GM18498 (cell line): ENCODE measurements at regions not wholly inside any gene's neighbourhood (a gene's known extent, or its start where the extent isn't known, plus 50 kb on each side); places are given as distances from the start of the nearest gene placed in this dataset.
A peak's percentile ranks its signal among the peaks of the same experiment; 100 is the strongest.
"Not testable (repeated sequence)": the region's sequence is repeated elsewhere in the genome, so short reads cannot be mapped to it uniquely, and the experiment has no call there.

Source experiments
- ATAC-seq: cut with Tn5 transposase; IDR thresholded peaks from one replicate; pipeline ENCODE4 v1.9.1; 2021; ENCODE audit warnings: mild to moderate bottlenecking, moderate library complexity; ENCODE audit not compliant: unreplicated experiment

DNA sequence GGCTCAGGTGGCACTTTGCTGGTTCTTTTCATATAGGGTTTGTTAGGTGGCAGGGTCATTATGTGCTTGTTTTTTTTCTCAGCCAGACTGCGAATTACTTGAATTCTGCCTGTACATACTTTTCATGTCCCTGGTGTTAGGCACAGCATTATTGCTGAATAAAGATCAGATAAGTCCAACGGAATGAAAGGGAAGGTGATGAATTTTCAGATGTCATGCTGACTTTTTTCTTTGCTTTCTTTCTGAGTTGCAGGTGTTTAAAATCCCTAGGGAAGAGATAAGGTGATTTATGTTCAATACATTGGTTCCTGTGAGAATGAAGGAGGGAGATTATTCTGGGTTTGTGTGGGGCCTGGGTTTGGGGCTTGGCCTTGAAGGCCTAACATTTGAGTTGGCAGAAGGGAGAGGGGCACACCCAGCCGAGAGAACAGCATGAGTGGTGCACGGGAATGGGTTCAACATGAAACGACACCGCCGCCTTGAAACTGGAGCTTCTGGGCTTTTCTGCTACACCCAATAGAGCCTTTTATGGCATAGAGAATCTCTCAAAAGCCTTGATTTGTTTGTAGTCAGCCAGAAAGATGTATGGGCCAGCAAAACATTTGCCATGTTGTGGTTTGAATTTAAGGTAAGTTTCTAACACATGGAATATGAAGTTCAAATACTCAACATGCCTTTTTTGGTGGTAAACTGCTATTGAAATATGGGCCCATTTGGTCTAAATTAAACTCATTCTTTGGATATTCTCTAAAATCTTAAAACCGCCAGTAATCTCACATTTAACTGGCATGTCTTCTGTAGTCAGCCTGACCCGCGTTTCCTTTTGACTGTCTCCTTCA is 477.0 kb downstream of the PCNX1 start:
- ATAC-seq: no peak

GRCh38 chr14:71387753-71388152 is 480.5 kb downstream of the PCNX1 start:
- ATAC-seq: no peak

DNA sequence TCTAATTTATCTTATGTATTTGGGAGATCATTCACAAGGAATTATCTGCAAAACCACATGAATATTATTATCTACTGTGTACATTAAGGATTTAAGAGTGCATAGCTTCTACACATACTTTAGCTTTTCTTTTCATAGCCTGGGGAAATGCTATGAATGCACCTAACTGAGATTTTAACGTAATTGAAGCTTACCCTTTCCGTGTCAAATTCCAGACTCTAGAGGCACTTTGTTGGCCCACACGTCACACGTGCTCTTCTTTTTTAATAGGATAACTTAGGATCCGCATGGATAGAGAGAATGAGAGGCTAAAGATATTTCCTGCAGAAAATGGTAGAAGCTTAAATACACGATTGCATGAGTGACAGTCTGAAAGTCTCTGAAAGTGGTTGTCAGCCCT is 481.1 kb downstream of the PCNX1 start:
- ATAC-seq: no peak

GRCh38 chr14:71388862-71389261 is 481.6 kb downstream of the PCNX1 start:
- no peak for ATAC-seq

DNA sequence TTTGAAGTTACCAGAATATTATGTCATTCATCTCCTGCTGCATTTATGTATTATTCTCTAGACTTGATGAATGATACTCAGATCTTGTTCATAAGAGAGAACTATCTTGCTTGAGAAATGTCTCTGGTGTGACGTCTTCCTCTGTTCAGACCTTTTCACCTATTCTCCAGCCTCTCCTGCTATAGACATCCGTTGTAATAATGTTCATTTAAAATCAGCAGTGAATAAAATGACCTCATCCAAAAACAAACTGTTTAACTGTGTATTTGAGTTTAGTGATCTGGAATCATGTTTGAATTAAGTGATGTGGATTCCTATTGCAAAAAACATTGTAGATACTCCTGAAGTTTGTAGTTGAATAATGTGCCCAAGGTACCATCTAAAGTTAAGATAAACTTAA is 487.1 kb downstream of the PCNX1 start:
- no peak for ATAC-seq

DNA sequence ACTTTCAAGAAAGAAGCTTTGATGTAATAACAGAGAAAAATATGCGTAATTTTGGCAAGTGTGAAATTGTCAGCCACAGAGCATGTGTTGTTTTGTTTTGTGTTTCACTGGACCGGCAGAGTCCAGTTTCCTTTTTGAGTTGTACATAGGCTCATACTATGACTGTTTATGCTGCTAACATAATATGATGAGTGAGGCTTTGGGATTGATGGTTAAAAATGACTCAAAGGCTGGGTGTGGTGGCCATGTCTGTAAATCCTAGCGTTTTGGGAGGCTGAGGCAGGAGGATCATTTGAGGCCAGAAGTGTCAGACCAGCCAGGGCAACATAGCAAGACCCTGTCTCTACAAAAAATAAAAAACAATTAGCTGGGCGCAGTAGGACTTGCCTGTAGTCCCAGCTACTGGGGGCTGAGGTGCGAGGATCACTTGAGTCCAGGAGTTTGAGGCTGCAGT is 487.9 kb downstream of the PCNX1 start:
- no peak for ATAC-seq

DNA sequence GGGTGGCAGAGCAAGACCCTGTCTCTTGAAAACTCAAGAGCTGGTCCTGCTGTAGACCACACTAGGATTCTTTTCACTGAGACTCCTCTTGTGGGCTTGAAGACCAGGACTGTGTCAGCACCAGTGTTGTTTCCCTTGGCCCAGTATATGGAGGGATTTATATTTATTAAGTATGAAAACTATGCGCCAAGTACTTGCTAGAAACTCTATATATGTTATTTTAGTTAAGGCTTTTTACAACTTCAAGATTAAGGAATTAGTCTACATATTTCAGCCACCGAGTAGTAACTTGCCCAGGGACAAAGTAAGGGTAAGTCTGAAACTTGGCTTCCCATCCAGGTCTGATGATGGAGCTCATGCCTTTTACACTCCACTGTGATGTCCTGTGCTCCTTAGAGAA is 488.4 kb downstream of the PCNX1 start:
- no peak for ATAC-seq

DNA sequence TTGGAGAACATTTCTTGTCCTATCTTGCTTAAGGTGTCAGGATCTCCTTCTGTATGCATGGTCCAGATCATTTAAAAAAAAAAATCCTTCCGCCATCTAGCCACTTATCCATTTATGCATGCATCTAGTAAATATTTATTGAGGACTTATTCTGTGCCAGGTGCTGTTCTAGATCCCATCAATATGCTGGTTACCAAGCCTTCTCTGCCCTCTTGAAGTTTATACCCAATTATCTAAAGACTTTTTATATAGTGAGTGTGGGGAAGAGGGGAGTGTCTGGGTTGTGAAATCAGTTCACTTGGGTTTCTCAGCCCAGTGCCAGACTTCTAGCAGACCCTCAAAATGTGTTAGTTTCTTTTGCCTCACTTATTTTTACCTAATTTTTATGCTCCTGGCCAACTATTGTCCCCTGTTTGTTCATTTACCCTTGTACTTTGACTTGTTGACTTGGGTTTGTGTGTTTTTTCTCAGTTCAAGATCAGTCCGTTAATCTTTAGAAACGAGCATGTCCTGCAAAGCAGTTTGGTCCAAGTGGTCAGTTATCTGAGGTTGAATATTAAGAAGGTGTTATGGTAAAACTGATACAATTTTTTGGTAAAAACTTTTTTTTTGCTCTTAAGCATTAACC is 488.9 kb downstream of the PCNX1 start:
- ATAC-seq: no peak

- no peak for ATAC-seq
These were observed 490.1 kb downstream of the PCNX1 start for GRCh38 chr14:71397371-71397770.

DNA sequence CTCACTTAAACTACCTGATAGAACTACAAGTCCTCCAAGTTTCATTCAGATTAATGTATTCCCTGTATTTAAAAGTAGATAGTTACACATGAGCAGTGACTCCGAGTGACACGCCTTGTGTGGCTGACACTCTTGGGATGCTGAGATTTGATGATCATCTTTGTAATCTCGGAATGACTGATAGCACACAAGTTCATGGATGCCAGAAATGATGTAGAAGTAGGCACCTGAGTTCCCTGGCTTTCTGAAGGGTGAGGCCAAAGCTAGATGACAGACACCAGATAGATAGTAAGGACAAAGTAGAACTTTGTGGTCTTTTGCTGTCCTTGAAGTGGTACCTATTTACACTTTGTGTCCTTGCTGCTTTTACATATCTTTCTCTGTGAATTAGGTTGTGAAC is 491.2 kb downstream of the PCNX1 start:
- no peak for ATAC-seq

- ATAC-seq: peak; percentile 78
These were observed 491.8 kb downstream of the PCNX1 start for GRCh38 chr14:71399057-71399487.

GRCh38 chr14:71400871-71401321 is 493.6 kb downstream of the PCNX1 start:
- no peak for ATAC-seq

DNA sequence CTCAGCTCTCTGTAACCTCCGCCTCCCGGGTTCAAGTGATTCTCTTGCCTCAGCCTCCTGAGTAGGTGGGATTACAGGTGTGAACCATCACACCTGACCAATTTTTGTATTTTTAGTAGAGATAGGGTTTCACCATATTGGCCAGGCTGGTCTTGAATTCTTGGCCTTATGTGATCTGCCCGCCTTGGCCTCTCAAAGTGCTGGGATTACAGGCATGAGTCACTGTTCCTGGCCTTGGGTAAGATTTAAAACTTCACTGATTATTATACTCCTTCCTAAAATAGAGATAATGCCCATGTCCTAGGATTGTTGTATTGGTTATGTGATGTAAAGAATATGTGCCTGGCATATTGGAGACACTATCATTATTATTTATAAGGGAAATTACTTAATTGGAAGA is 495.2 kb downstream of the PCNX1 start:
- ATAC-seq: not testable (repeated sequence)

DNA sequence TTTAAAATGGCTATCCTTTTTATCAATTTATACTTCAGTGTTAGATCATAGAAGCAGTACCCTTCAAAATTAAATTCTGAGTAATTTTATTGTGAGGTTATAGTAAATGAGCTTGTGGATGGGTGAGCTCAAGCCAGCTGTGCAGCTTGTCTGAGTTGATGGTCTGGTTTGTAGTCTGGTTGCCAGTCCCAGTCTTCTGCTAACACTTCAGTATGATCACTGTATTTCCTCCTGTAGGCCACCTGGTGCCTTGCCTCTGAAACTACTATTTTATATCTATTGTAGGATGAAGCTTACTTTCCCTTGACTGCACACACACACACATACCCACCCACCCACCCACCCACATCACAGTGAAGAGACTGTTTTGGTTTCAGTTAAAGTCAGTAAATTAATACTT is 496.4 kb downstream of the PCNX1 start:
- peak; percentile 50 for ATAC-seq

DNA sequence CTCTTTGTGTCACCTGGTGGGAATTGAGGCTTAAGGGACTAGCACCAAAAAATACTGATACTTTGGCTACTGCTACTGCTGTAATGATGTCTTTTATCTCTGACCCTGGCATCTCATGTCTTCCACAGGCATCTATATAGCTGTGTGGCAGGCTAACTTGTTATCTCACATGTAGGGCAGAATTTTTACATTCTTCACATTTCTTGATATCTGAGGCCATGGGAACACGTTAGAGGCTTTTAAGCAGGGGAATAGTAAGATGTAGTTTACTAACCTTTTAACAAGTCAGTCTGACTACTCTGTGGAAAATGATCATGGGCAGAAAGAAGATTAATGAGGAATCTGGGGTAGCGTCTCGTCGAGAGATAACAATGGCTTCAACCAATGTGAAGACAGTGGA is 498.4 kb downstream of the PCNX1 start:
- no peak for ATAC-seq

GRCh38 chr14:71408362-71409030 is 501.2 kb downstream of the PCNX1 start:
- no peak for ATAC-seq

GRCh38 chr14:71410578-71411284 is 503.5 kb downstream of the PCNX1 start:
- ATAC-seq: no peak

DNA sequence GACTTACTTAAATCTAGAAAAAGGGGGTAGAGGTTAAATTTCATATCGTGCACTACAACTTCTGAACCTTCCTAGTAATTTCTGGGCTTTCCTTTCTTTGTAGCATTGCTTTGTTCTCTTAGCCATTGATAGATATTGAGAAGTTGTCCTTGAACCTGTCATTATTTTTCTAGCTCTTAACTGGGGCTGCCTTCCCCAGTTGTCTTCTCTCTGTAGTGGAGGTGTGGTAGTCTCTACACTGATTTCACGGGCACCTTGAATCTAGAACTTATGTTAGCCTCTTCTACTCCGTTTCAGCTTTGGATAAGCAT is 504.0 kb downstream of the PCNX1 start:
- no peak for ATAC-seq

DNA sequence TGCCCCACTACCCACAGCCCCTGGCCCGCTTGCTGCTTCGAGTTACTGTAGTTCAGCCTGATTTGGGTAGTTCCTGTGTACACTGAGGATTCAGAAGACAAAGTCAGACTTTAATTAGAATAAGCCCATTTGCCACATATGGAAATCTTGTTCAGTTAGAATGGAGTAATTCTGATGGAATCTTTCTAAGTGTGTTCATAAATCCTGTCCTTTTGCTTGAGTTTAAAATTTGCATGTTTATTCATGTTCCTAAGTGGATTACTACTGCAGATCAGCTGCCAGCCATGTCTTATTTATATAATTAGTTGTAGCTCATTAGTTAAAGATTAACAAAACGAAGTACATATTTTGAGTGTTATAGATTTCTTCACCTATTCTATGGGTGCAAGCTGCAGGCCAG is 504.5 kb downstream of the PCNX1 start:
- no peak for ATAC-seq

DNA sequence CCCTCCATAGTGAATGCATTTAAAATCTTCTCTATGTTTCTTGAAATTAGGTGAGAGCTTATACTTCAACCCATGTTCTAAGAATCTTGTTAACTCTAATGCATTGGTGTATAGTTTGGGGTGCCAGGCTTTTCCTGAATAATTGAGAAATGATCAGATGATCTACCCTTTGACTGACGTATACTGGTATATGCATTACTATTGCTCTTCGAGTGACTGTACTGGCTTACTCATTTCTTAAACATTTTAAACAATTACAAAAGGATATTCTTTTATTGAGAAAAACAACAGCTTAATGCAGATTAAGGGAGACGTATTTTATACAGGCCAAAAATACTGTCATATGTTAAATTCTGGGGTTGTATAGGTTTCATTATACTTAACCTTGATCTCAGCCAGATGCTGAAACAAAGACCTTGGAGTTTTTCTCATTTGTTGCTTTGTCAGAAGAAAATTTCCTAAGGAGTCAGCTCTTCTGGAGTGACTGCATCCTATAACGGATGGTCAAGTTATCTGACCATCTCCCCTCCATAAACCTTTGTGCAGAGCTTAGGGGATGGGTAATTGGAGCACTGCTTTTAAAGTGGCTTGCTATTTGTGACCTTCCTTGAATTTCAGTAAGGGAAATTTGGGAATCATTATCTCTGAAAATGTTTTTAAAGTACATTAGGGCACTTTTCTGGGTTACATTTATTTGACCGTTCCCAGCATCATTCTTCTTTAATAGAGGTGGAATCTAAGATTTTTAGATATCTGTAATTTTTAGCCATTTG is 507.6 kb downstream of the PCNX1 start:
- ATAC-seq: no peak

DNA sequence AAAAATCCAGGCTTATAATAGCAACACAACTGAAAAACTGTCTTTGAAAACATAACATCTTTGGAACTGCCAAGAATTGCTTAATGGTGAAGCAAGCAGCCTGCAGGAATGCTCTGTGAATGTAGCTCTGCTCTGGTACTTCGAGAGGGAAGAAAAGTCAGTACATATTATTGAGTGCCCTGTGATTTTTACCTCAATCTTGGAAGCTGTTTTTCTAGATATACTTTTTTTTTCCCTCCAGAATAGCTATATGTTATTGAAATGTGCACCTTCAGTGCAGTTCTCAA is 508.1 kb downstream of the PCNX1 start:
- no peak for ATAC-seq
